ENCODE measurements at regions not wholly inside any gene's neighbourhood (a gene's known extent, or its start where the extent isn't known, plus 50 kb on each side); places are given as distances from the start of the nearest gene placed in this dataset.
"Not testable (repeated sequence)": the region's sequence is repeated elsewhere in the genome, so short reads cannot be mapped to it uniquely, and the experiment has no call there.

GRCh38 chr1:194755241-194755994 is 1569.0 kb upstream of the B3GALT2 start:
- DNase-seq = no peak

GRCh38 chr1:194738843-194739242 is 1552.4 kb upstream of the B3GALT2 start:
- DNase-seq = not testable (repeated sequence)

GRCh38 chr1:194734970-194735369 is 1548.6 kb upstream of the B3GALT2 start:
- DNase-seq = no peak

- DNase-seq = no peak
Observed at GRCh38 chr1:194731025-194731424, 1544.6 kb upstream of the B3GALT2 start.

GRCh38 chr1:194730304-194730703 is 1543.9 kb upstream of the B3GALT2 start:
- no peak for DNase-seq

- DNase-seq = no peak
Observed at GRCh38 chr1:194723067-194723466, 1536.7 kb upstream of the B3GALT2 start.

- DNase-seq = no peak
Observed at GRCh38 chr1:194717941-194718340, 1531.5 kb upstream of the B3GALT2 start.

GRCh38 chr1:194717334-194717733 is 1530.9 kb upstream of the B3GALT2 start:
- DNase-seq = no peak

- DNase-seq = no peak
Observed at GRCh38 chr1:194710671-194711070, 1524.3 kb upstream of the B3GALT2 start.

- no peak for DNase-seq
Observed at GRCh38 chr1:194709439-194709838, 1523.0 kb upstream of the B3GALT2 start.

- no peak for DNase-seq
Observed at GRCh38 chr1:194707074-194707473, 1520.7 kb upstream of the B3GALT2 start.

GRCh38 chr1:194705123-194705854 is 1518.9 kb upstream of the B3GALT2 start:
- no peak for DNase-seq

- no peak for DNase-seq
Observed at GRCh38 chr1:194698908-194699318, 1512.5 kb upstream of the B3GALT2 start.

- DNase-seq = no peak
Observed at GRCh38 chr1:194693244-194693643, 1506.8 kb upstream of the B3GALT2 start.

GRCh38 chr1:194684636-194685035 is 1498.2 kb upstream of the B3GALT2 start:
- DNase-seq = no peak

- no peak for DNase-seq
Observed at GRCh38 chr1:194658090-194658439, 1471.7 kb upstream of the B3GALT2 start.

- DNase-seq = no peak
Observed at GRCh38 chr1:194654956-194655355, 1468.5 kb upstream of the B3GALT2 start.

GRCh38 chr1:194653385-194653784 is 1467.0 kb upstream of the B3GALT2 start:
- no peak for DNase-seq

GRCh38 chr1:194647118-194647517 is 1460.7 kb upstream of the B3GALT2 start:
- DNase-seq = no peak

GRCh38 chr1:194644528-194644927 is 1458.1 kb upstream of the B3GALT2 start:
- no peak for DNase-seq

- DNase-seq = no peak
Observed at GRCh38 chr1:194640322-194640721, 1453.9 kb upstream of the B3GALT2 start.

GRCh38 chr1:194629011-194629410 is 1442.6 kb upstream of the B3GALT2 start:
- no peak for DNase-seq

GRCh38 chr1:194624833-194625232 is 1438.4 kb upstream of the B3GALT2 start:
- no peak for DNase-seq

- no peak for DNase-seq
Observed at GRCh38 chr1:194618101-194618500, 1431.7 kb upstream of the B3GALT2 start.

GRCh38 chr1:194617272-194617671 is 1430.9 kb upstream of the B3GALT2 start:
- DNase-seq = not testable (repeated sequence)

Data from activated naive CD4-positive, alpha-beta T cell treated with anti-CD3 and anti-CD28 coated beads, Interleukin-2, amount 50 U/mL, for 16 hours (primary cell).